HG03460 (cell line): ENCODE measurements at regions not wholly inside any gene's neighbourhood (a gene's known extent, or its start where the extent isn't known, plus 50 kb on each side); places are given as distances from the start of the nearest gene placed in this dataset.

ENCODE experiments used
- ATAC-seq: cut with Tn5 transposase; IDR thresholded peaks from one replicate; pipeline ENCODE4 v1.9.1; 2021; ENCODE audit not compliant: unreplicated experiment

- ATAC-seq: peak; percentile 80
Observed at GRCh38 chr4:112031712-112032328, 113.4 kb upstream of the FAM241A start.

- ATAC-seq: no peak
Observed at GRCh38 chr4:112036886-112037285, 108.4 kb upstream of the FAM241A start.

GRCh38 chr4:112038861-112039260 lies 106.4 kb upstream of the FAM241A start:
- no peak for ATAC-seq

- peak; percentile 68 for ATAC-seq
Observed at GRCh38 chr4:112049119-112049518, 96.1 kb upstream of the FAM241A start.

GRCh38 chr4:112053825-112054350 lies 91.4 kb upstream of the FAM241A start:
- no peak for ATAC-seq

- no peak for ATAC-seq
Observed at GRCh38 chr4:112055100-112055499, 90.2 kb upstream of the FAM241A start.

- ATAC-seq: no peak
Observed at GRCh38 chr4:112057470-112057869, 87.8 kb upstream of the FAM241A start.

- no peak for ATAC-seq
Observed at GRCh38 chr4:112058433-112058832, 86.8 kb upstream of the FAM241A start.

GRCh38 chr4:112060212-112060611 lies 85.0 kb upstream of the FAM241A start:
- ATAC-seq: no peak

- ATAC-seq: no peak
Observed at GRCh38 chr4:112061207-112061817, 83.9 kb upstream of the FAM241A start.

- no peak for ATAC-seq
Observed at GRCh38 chr4:112063260-112063659, 82.0 kb upstream of the FAM241A start.

GRCh38 chr4:112069110-112069509 lies 76.1 kb upstream of the FAM241A start:
- no peak for ATAC-seq

- no peak for ATAC-seq
Observed at GRCh38 chr4:112073181-112073580, 72.1 kb upstream of the FAM241A start.

GRCh38 chr4:112075129-112075753 lies 70.0 kb upstream of the FAM241A start:
- peak; percentile 81 for ATAC-seq

- no peak for ATAC-seq
Observed at GRCh38 chr4:112075906-112076305, 69.3 kb upstream of the FAM241A start.

GRCh38 chr4:112076919-112077608 lies 68.2 kb upstream of the FAM241A start:
- no peak for ATAC-seq

- no peak for ATAC-seq
Observed at GRCh38 chr4:112077743-112078142, 67.5 kb upstream of the FAM241A start.

- ATAC-seq: no peak
Observed at GRCh38 chr4:112082954-112083586, 62.2 kb upstream of the FAM241A start.

GRCh38 chr4:112083587-112084347 lies 61.5 kb upstream of the FAM241A start:
- no peak for ATAC-seq
